ENCODE measurements at regions not wholly inside any gene's neighbourhood (a gene's known extent, or its start where the extent isn't known, plus 50 kb on each side); places are given as distances from the start of the nearest gene placed in this dataset.

DNA sequence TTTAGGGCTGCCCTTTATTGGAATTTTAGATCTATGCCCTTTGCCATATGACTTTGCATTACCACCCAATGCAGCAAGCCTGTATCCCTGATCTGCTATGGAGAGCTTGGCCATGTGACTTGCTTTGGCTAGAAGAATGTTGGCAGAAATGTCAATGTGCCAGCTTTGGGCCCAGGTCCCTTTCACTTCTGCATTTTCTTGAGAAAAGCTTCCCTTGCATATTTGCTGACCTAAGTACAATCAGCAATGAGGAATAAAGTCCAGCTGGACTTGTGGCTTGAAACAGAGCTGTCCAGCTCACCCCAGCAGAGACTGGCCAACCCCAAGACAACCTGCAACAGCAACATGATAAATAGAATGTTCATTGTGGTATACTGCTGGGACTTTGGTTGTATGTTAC is 135.9 kb downstream of the PAH start:
- no peaks in the 10 kb centered on the region for H3K4me1 Mint-ChIP-seq
- H3K4me3 Mint-ChIP-seq = no peak overlapping the region
- H3K27me3 Mint-ChIP-seq (ENCODE audit: low read depth in 3 of 3) = peaks cover 0 to 2% (median 0%) of the 10 kb centered on the region in 3 donors
- DNase-seq = no peak
- no peak overlapping the region for H3K27ac Mint-ChIP-seq
- peaks cover 0 to 4% (median 0%) of the 10 kb centered on the region in 6 donors for H3K9me3 Mint-ChIP-seq
- H3K36me3 Mint-ChIP-seq = no peaks in the 10 kb centered on the region

DNA sequence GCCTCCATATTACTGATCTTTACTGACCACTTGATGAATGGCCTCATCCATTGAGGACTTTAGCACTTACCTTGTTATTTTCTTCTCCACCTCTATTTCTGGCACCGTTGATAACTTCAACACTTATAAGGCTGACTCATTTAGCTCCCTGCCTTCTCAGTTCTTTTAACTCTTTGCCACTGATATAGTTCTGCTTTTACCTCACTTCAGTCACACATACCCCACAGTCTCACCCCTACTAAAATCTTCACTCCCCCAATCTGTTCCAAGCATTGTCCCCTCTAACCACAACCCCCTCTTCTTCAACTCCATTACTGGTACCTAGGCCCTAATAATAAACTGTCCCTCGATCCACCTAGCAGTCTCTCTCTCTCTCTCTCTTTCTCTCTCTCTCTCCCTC is 141.0 kb downstream of the PAH start:
- Mint-ChIP-seq H3K4me3 (no peak overlapping the region), H3K27me3 (ENCODE audit: low read depth in 3 of 3) (peaks cover 0 to 4% (median 2%) of the 10 kb centered on the region in 3 donors), H3K4me1 (no peaks in the 10 kb centered on the region), H3K9me3 (peaks cover 0 to 3% (median 0%) of the 10 kb centered on the region in 6 donors), H3K36me3 (no peaks in the 10 kb centered on the region), H3K27ac (no peak overlapping the region)
- DNase-seq = no peak

DNA sequence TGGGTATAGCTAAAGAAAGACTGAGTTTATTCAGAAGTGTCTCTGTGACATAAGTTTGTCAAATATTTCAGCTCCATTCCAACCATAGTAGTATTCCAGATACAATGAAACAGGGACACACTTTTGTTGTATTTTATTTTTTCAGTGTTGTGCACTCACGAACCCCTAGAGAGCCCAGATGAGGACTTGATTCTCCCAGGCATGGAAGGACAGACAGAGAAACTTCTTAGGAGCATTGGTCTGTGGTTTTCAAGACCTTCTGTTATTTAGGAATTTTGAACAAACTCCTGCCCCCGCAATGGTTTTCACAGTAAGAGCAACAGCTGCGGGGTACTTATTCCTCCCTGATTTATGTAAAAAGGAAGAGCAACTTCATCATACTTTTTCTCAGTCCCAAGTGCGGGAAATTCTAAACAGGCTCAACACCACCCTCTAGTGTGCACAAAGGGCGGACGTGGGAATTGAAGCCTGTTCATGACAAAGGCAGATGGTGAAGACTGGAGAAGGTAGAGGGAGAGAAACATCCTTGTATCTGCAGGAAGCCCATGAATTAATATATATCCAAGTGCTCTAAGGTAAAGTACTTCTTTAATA is 147.6 kb downstream of the PAH start:
- Mint-ChIP-seq H3K36me3 (no peaks in the 10 kb centered on the region), H3K27ac (no peak overlapping the region), H3K27me3 (ENCODE audit: low read depth in 3 of 3) (peaks cover 0 to 10% (median 4%) of the 10 kb centered on the region in 3 donors), H3K4me1 (no peaks in the 10 kb centered on the region), H3K9me3 (peaks cover 0 to 3% (median 0%) of the 10 kb centered on the region in 6 donors), H3K4me3 (no peak overlapping the region)
- DNase-seq = peak in 1 of 3 donors; percentile 2

GRCh38 chr12:102766961-102767360 is 150.1 kb downstream of the PAH start:
- Mint-ChIP-seq H3K4me3 (no peak overlapping the region), H3K27me3 (ENCODE audit: low read depth in 3 of 3) (peaks cover 0 to 6% (median 2%) of the 10 kb centered on the region in 3 donors), H3K36me3 (no peaks in the 10 kb centered on the region), H3K9me3 (peaks cover 0 to 3% (median 0%) of the 10 kb centered on the region in 6 donors), H3K27ac (no peak overlapping the region), H3K4me1 (no peaks in the 10 kb centered on the region)
- DNase-seq = no peak

DNA sequence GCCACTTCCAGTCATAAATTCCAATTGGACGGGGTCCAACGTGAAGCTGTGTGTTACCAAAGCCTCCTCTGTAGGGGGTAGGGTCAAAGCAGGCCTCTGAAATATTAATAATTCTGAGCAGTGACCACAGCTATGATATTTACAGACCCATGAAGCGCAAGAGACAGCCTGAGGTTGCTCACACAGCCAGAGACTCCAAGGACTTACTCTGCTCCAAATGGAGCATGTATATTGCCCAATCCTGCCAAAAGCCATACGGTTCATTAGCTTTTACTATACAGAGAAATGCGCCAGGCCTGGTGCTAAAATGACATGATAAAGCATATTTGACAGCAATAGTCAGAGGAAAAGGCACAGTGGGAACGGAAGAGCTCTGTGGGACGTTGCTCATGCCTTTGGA is 151.3 kb downstream of the PAH start:
- H3K4me1 Mint-ChIP-seq = no peaks in the 10 kb centered on the region

DNA sequence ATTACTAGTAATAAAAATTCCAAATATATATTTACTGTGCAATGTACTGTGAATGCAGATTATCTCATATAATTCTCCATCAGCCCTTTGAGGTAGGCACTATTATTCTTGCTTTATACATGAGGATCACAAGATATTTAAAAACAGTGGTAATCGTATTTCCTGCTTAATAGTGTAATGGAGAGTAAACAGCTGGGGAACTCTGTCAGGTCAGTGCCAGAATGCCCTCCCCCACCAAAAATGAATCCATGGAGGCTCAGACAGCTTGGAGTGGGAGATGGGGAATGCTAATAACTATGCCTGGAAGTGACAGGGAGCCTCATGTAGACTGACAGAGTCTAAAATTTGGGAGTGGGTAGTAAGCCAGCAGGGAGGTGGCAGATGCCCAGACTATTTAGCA is 153.6 kb downstream of the PAH start:
- no peak overlapping the region for H3K27ac Mint-ChIP-seq
- H3K36me3 Mint-ChIP-seq = no peaks in the 10 kb centered on the region
- H3K4me3 Mint-ChIP-seq = no peak overlapping the region
- peaks cover 0 to 2% (median 0%) of the 10 kb centered on the region in 3 donors for H3K27me3 Mint-ChIP-seq (ENCODE audit: low read depth in 3 of 3)
- no peak for DNase-seq
- H3K9me3 Mint-ChIP-seq = no peaks in the 10 kb centered on the region
- no peaks in the 10 kb centered on the region for H3K4me1 Mint-ChIP-seq

More for the DNA sequence above, 151.3 kb downstream of the PAH start:
- H3K9me3 Mint-ChIP-seq = peaks cover 0 to 1% (median 0%) of the 10 kb centered on the region in 6 donors
- no peaks in the 10 kb centered on the region for H3K36me3 Mint-ChIP-seq
- no peak for DNase-seq
- no peak overlapping the region for H3K27ac Mint-ChIP-seq
- peaks cover 0 to 4% (median 4%) of the 10 kb centered on the region in 3 donors for H3K27me3 Mint-ChIP-seq (ENCODE audit: low read depth in 3 of 3)
- no peak overlapping the region for H3K4me3 Mint-ChIP-seq

DNA sequence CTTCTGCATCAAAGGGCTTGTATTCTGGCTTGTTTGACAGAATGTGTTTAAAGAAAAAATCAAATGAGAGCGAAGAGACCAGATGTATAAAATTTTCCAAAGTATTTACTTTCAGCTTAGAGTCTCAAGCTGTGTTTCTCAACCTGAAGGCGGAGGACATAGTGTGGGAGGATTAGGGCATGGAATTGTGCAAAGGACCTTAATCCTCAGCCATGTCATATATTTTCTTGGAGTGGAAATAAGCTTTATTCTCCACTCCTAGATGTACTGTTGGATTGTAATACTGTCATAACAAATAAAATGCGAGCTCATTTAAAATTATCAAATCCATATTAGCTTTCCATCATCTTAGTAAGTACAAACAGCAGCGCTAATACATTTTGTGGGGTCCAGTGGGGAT is 154.0 kb downstream of the PAH start:
- no peak overlapping the region for H3K4me3 Mint-ChIP-seq
- DNase-seq = no peak
- peaks cover 0 to 2% (median 0%) of the 10 kb centered on the region in 3 donors for H3K27me3 Mint-ChIP-seq (ENCODE audit: low read depth in 3 of 3)
- H3K9me3 Mint-ChIP-seq = no peaks in the 10 kb centered on the region
- no peaks in the 10 kb centered on the region for H3K4me1 Mint-ChIP-seq
- no peak overlapping the region for H3K27ac Mint-ChIP-seq
- H3K36me3 Mint-ChIP-seq = no peaks in the 10 kb centered on the region

GRCh38 chr12:102760322-102760721 is 156.7 kb downstream of the PAH start:
- peaks cover 0 to 2% (median 0%) of the 10 kb centered on the region in 3 donors for H3K27me3 Mint-ChIP-seq (ENCODE audit: low read depth in 3 of 3)
- DNase-seq = no peak
- no peaks in the 10 kb centered on the region for H3K9me3 Mint-ChIP-seq
- no peaks in the 10 kb centered on the region for H3K4me1 Mint-ChIP-seq
- no peak overlapping the region for H3K4me3 Mint-ChIP-seq
- H3K36me3 Mint-ChIP-seq = no peaks in the 10 kb centered on the region
- no peak overlapping the region for H3K27ac Mint-ChIP-seq

DNA sequence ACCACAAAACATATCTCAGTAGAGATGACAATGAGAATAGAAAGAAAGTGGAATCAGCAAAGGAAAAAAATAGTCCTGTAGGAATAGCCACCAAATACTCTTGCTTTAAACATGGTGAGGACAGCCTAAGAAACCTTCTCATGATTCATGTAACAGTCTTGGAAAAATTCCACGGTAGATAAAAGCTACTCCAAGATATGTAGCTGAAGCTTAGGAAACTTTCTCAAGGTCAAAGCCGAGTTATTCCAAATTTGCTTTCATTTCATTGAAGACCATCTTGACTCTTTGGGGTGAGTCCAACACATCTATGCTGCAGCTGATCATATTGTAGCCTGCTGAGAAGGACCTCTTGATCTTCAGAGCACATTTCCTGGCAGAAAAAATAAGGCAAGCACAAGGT is 157.6 kb downstream of the PAH start:
- no peak for DNase-seq
- Mint-ChIP-seq H3K4me3 (no peak overlapping the region), H3K4me1 (no peaks in the 10 kb centered on the region), H3K27ac (no peak overlapping the region), H3K9me3 (no peaks in the 10 kb centered on the region), H3K36me3 (no peaks in the 10 kb centered on the region), H3K27me3 (ENCODE audit: low read depth in 3 of 3) (peaks cover 0 to 2% (median 0%) of the 10 kb centered on the region in 3 donors)

GRCh38 chr12:102757882-102758226 is 159.2 kb downstream of the PAH start:
- Mint-ChIP-seq H3K4me1 (no peaks in the 10 kb centered on the region), H3K9me3 (no peaks in the 10 kb centered on the region), H3K27me3 (ENCODE audit: low read depth in 3 of 3) (peaks cover 0 to 2% (median 2%) of the 10 kb centered on the region in 3 donors), H3K4me3 (no peak overlapping the region), H3K36me3 (no peaks in the 10 kb centered on the region), H3K27ac (no peak overlapping the region)
- no peak for DNase-seq

GRCh38 chr12:102757154-102757881 is 159.7 kb downstream of the PAH start:
- H3K36me3 Mint-ChIP-seq = no peaks in the 10 kb centered on the region
- H3K4me1 Mint-ChIP-seq = no peaks in the 10 kb centered on the region
- no peak overlapping the region for H3K4me3 Mint-ChIP-seq

DNA sequence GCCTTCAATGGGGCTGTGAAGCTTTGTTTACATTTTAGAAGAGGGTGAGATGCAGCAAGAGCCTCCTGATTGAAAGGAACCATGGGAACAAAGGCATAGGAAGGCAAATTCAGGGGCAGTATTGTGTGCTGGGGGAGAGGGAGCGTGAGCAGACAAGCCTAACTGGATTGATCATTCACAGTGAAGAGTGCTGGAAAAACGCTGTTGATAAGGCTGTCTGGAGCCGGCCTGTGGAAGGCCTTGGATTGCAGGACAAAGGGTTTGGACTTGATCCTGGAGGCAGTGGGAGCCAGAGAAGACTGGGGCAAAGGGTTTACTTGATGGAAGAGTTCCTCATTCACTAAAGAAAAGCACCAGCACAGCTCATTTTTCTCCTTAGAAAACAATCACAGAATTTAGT is 160.5 kb downstream of the PAH start:
- Mint-ChIP-seq H3K36me3 (no peaks in the 10 kb centered on the region), H3K27ac (no peak overlapping the region), H3K4me1 (no peaks in the 10 kb centered on the region), H3K9me3 (no peaks in the 10 kb centered on the region), H3K27me3 (ENCODE audit: low read depth in 3 of 3) (peaks cover 2 to 5% (median 2%) of the 10 kb centered on the region in 3 donors), H3K4me3 (no peak overlapping the region)
- no peak for DNase-seq

More at GRCh38 chr12:102757154-102757881, 159.7 kb downstream of the PAH start:
- DNase-seq = no peak
- H3K9me3 Mint-ChIP-seq = no peaks in the 10 kb centered on the region
- no peak overlapping the region for H3K27ac Mint-ChIP-seq
- peaks cover under 1 to 2% (median 2%) of the 10 kb centered on the region in 3 donors for H3K27me3 Mint-ChIP-seq (ENCODE audit: low read depth in 3 of 3)

GRCh38 chr12:102755266-102755665 is 161.8 kb downstream of the PAH start:
- Mint-ChIP-seq H3K4me3 (no peak overlapping the region), H3K27me3 (ENCODE audit: low read depth in 3 of 3) (peaks cover 0 to 6% (median 2%) of the 10 kb centered on the region in 3 donors), H3K4me1 (no peaks in the 10 kb centered on the region), H3K27ac (no peak overlapping the region), H3K36me3 (no peaks in the 10 kb centered on the region), H3K9me3 (no peaks in the 10 kb centered on the region)
- no peak for DNase-seq

DNA sequence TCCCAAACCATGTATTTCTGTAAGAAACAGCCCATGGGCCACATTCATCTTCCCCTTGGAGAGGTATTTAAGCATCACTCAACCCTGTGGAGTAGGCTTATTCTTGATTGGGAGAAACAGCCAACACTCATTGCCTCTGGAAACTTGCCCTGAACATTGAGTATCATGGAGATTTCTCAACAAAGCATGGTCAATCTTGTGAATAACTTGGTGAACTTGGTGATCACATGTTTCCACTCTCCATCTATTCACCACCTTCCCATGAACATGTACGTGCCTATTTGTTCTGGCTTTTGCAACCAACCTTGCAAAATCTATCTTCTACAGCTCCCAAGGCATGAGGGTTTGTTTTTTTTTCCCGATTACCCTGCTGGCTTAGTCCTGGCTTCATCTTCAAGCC is 163.2 kb downstream of the PAH start:
- no peak for DNase-seq
- no peak overlapping the region for H3K4me3 Mint-ChIP-seq
- peaks cover 0 to 6% (median 2%) of the 10 kb centered on the region in 3 donors for H3K27me3 Mint-ChIP-seq (ENCODE audit: low read depth in 3 of 3)
- H3K9me3 Mint-ChIP-seq = no peaks in the 10 kb centered on the region
- no peaks in the 10 kb centered on the region for H3K36me3 Mint-ChIP-seq
- no peaks in the 10 kb centered on the region for H3K4me1 Mint-ChIP-seq
- no peak overlapping the region for H3K27ac Mint-ChIP-seq
